Activated CD4-positive, alpha-beta T cell treated with anti-CD3 and anti-CD28 coated beads, Interleukin-2, amount 10 ng/mL, durations not matched to agents 24 days and 14 days (primary cell): ENCODE measurements at regions not wholly inside any gene's neighbourhood (a gene's known extent, or its start where the extent isn't known, plus 50 kb on each side); places are given as distances from the start of the nearest gene placed in this dataset.

Experiments used
- DNase-seq: peaks from one replicate; pipeline ENCODE4 v3.0.0; 2022
- H3K27ac Mint-ChIP-seq: one replicate; pipeline ENCODE4 v1.8.0; 2022; ENCODE audit warnings: mild to moderate bottlenecking, mixed read lengths
- H3K27me3 Mint-ChIP-seq: one replicate; pipeline ENCODE4 v1.8.0; 2022; ENCODE audit warnings: mixed read lengths
- H3K36me3 Mint-ChIP-seq: one replicate; pipeline ENCODE4 v1.8.0; 2022; ENCODE audit warnings: low read depth, mild to moderate bottlenecking, mixed read lengths
- H3K4me1 Mint-ChIP-seq: one replicate; pipeline ENCODE4 v1.8.0; 2021; ENCODE audit warnings: mixed read lengths
- H3K4me3 Mint-ChIP-seq: one replicate; pipeline ENCODE4 v1.8.0; 2022; ENCODE audit warnings: mild to moderate bottlenecking, moderate library complexity, mixed read lengths
- H3K9me3 Mint-ChIP-seq: one replicate; pipeline ENCODE4 v1.8.0; 2021; ENCODE audit warnings: mixed read lengths
- intact Hi-C: fragments of 100-400 bp; cut with micrococcal nuclease; formaldehyde crosslinking; loops from one replicate; pipeline ENCODE4 v1.15.1; 2023

GRCh38 chr22:22400964-22401363, 107.6 kb downstream of the ZNF280B start:
- no peak for DNase-seq
- Mint-ChIP-seq H3K36me3 (no peaks in the 10 kb centered on the region), H3K9me3 (no peaks in the 10 kb centered on the region), H3K27me3 (peaks cover 17% of the 10 kb centered on the region), H3K4me1 (no peaks in the 10 kb centered on the region), H3K4me3 (no peak overlapping the region), H3K27ac (no peak overlapping the region)
- intact Hi-C loops, result no loop called here

- peaks cover 19% of the 10 kb centered on the region for H3K27me3 Mint-ChIP-seq
- H3K27ac Mint-ChIP-seq, result no peak overlapping the region
- H3K4me3 Mint-ChIP-seq, result no peak overlapping the region
- no peaks in the 10 kb centered on the region for H3K4me1 Mint-ChIP-seq
- no peak for DNase-seq
- no peaks in the 10 kb centered on the region for H3K9me3 Mint-ChIP-seq
- intact Hi-C loops, result no loop called here
- no peaks in the 10 kb centered on the region for H3K36me3 Mint-ChIP-seq
Measured at GRCh38 chr22:22401381-22401780, 107.2 kb downstream of the ZNF280B start.

DNA sequence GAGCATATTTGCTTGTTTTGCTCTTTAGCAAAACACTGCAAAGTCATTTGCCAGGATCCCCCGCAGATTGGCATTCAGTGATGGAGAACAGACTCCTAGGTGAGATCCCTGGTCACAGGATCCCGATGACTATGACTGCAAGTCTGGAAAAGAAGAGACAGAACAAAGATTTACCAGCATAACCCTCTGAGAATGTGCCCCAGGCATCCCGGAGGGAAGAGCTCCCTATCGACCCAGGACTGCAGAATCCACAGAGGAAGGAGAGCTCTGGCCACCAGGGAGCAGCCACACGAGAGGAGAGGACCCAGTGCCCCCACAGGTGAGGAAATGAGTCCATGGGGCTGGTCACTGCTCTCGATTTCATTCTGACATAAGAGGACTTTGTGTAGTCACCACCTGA, 105.2 kb downstream of the ZNF280B start:
- no peaks in the 10 kb centered on the region for H3K36me3 Mint-ChIP-seq
- intact Hi-C loops, result no loop called here
- peaks cover 25% of the 10 kb centered on the region for H3K27me3 Mint-ChIP-seq

DNA sequence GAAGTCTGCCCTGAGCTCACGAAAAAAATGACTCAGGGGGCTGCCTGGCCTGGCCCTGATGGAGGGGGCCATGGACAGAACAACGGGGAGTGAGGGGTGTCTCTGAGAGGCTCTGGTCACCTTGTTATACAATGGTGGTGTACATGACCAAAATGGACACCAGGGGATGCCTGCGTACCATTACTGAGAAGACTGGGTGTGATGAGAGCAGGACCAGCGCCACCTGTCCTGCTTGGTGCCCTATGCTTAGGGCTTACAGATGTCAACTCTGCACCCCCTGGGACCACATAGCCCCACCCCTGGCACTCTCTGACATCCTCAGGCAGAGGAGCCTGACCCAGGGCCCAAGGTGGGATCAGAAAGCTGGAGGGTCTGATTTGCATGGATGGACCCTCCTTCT, 104.8 kb downstream of the ZNF280B start:
- H3K27ac Mint-ChIP-seq, result no peak overlapping the region
- intact Hi-C loops, result no loop called here
- no peaks in the 10 kb centered on the region for H3K4me1 Mint-ChIP-seq
- H3K9me3 Mint-ChIP-seq, result no peaks in the 10 kb centered on the region
- no peaks in the 10 kb centered on the region for H3K36me3 Mint-ChIP-seq
- H3K4me3 Mint-ChIP-seq, result no peak overlapping the region
- DNase-seq, result no peak
- H3K27me3 Mint-ChIP-seq, result peaks cover 25% of the 10 kb centered on the region

More for the DNA sequence above, 105.2 kb downstream of the ZNF280B start:
- no peaks in the 10 kb centered on the region for H3K9me3 Mint-ChIP-seq
- no peaks in the 10 kb centered on the region for H3K4me1 Mint-ChIP-seq
- no peak for DNase-seq
- H3K4me3 Mint-ChIP-seq, result no peak overlapping the region
- no peak overlapping the region for H3K27ac Mint-ChIP-seq

GRCh38 chr22:22404598-22405284, 103.8 kb downstream of the ZNF280B start:
- H3K27me3 Mint-ChIP-seq, result peaks cover 25% of the 10 kb centered on the region
- H3K36me3 Mint-ChIP-seq, result no peaks in the 10 kb centered on the region
- no peak overlapping the region for H3K4me3 Mint-ChIP-seq
- intact Hi-C loops, result no loop called here
- DNase-seq, result no peak
- H3K27ac Mint-ChIP-seq, result no peak overlapping the region
- H3K9me3 Mint-ChIP-seq, result no peaks in the 10 kb centered on the region
- no peaks in the 10 kb centered on the region for H3K4me1 Mint-ChIP-seq

GRCh38 chr22:22406445-22407027, 102.0 kb downstream of the ZNF280B start:
- no peak for DNase-seq
- Mint-ChIP-seq H3K4me1 (no peaks in the 10 kb centered on the region), H3K4me3 (no peak overlapping the region), H3K27ac (no peak overlapping the region), H3K27me3 (peaks cover 23% of the 10 kb centered on the region), H3K9me3 (no peaks in the 10 kb centered on the region), H3K36me3 (no peaks in the 10 kb centered on the region)
- intact Hi-C loops, result no loop called here

- intact Hi-C loops, result no loop called here
Measured at GRCh38 chr22:22407061-22407460, 101.5 kb downstream of the ZNF280B start.

GRCh38 chr22:22408269-22408668, 100.3 kb downstream of the ZNF280B start:
- intact Hi-C loops, result no loop called here
- no peak overlapping the region for H3K4me3 Mint-ChIP-seq
- H3K27ac Mint-ChIP-seq, result no peak overlapping the region
- no peaks in the 10 kb centered on the region for H3K36me3 Mint-ChIP-seq
- H3K9me3 Mint-ChIP-seq, result no peaks in the 10 kb centered on the region
- DNase-seq, result no peak
- peaks cover 38% of the 10 kb centered on the region for H3K27me3 Mint-ChIP-seq
- no peaks in the 10 kb centered on the region for H3K4me1 Mint-ChIP-seq

More at GRCh38 chr22:22407061-22407460, 101.5 kb downstream of the ZNF280B start:
- no peaks in the 10 kb centered on the region for H3K9me3 Mint-ChIP-seq
- DNase-seq, result no peak
- H3K36me3 Mint-ChIP-seq, result no peaks in the 10 kb centered on the region
- H3K27me3 Mint-ChIP-seq, result peaks cover 27% of the 10 kb centered on the region
- no peak overlapping the region for H3K4me3 Mint-ChIP-seq
- no peaks in the 10 kb centered on the region for H3K4me1 Mint-ChIP-seq
- H3K27ac Mint-ChIP-seq, result no peak overlapping the region

DNA sequence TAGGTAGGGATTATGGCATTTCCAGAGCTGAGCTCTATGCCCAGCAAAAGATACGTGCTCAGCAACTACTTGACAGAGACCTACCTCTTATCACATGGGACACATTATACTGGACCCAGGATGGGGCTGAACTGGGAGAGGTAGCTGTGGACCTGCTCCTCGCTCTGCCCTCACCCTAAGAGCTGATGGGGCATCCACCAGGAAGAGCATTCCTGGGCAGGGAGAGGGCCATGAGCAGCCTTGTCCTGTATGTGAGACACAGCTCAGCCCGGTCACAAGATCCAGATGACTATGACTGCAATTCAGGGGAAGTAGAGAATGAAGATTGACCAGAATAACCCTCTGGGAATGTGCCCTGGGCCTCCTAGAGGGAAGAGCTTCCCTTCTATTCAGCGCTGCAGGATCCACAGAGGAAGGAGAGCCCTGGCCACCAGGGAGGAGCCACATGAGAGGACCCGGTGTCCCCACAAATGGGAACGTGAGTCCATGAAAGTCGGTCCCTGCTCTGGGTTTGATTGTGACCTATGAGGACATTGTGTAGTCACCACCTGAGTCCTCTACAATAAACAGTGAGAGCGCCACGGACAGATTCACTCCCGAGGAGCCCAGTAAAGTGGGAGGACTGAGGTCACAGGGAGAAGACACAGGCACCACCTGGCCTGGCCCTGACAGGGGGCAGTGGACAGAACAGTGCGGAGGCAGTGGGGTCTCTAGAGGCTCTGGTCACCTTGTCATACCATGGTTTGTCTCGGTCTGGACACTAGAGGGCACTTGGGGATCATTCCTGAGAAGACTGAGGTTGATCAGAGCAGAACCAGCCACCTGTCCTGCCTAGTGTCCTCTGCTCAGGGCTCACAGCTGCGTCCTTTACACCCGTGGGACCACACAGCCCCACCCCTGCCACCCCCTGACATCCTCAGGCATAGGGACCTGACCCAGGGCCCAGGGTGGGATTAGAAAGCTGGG, 99.5 kb downstream of the ZNF280B start:
- Mint-ChIP-seq H3K4me3 (no peak overlapping the region), H3K36me3 (no peaks in the 10 kb centered on the region), H3K4me1 (no peaks in the 10 kb centered on the region), H3K9me3 (no peaks in the 10 kb centered on the region), H3K27me3 (peaks cover 45% of the 10 kb centered on the region), H3K27ac (no peak overlapping the region)
- peak; percentile 61 for DNase-seq
- intact Hi-C loops, result no loop called here

DNA sequence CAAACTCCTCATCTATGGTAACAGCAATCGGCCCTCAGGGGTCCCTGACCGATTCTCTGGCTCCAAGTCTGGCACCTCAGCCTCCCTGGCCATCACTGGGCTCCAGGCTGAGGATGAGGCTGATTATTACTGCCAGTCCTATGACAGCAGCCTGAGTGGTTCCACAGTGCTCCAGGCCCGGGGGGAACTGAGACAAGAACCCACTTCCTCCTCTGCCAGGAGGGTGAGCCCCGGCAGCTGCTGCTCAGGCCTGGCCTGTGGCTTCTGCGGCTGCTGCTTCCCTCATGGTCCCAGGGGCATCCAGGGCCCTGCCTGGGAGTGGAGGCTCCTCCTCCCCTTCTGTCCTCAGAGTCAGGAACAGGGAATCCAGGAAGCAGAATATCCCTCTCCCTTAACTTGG, 98.4 kb downstream of the ZNF280B start:
- peaks cover 54% of the 10 kb centered on the region for H3K27me3 Mint-ChIP-seq
- no peak overlapping the region for H3K4me3 Mint-ChIP-seq
- intact Hi-C loops, result no loop called here
- no peaks in the 10 kb centered on the region for H3K9me3 Mint-ChIP-seq
- H3K36me3 Mint-ChIP-seq, result no peaks in the 10 kb centered on the region
- no peaks in the 10 kb centered on the region for H3K4me1 Mint-ChIP-seq
- no peak for DNase-seq
- no peak overlapping the region for H3K27ac Mint-ChIP-seq

DNA sequence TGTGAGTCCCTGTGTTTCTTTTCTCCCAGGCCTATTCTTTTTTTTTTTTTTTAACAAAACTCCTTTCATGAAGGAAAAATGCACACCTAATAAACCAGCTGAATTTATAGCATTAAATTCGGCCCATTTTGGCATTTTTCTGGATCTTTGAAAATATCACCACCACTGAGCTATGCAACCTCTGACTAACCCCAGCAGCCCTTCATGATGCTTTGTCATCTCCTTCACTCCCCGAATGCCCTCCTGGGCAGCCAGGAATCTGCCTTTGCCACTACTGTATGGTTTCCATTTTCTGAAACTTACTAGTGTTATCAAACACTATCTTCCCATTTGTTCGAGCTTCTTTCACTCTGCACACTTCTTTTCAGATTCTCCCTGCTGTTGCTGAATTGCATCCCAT, 97.9 kb downstream of the ZNF280B start:
- Mint-ChIP-seq H3K4me1 (no peaks in the 10 kb centered on the region), H3K4me3 (no peak overlapping the region), H3K27ac (no peak overlapping the region), H3K36me3 (no peaks in the 10 kb centered on the region), H3K27me3 (peaks cover 56% of the 10 kb centered on the region), H3K9me3 (no peaks in the 10 kb centered on the region)
- DNase-seq, result no peak
- intact Hi-C loops, result no loop called here

- no peaks in the 10 kb centered on the region for H3K9me3 Mint-ChIP-seq
- intact Hi-C loops, result no loop called here
- H3K27me3 Mint-ChIP-seq, result peaks cover 60% of the 10 kb centered on the region
- DNase-seq, result no peak
- H3K4me1 Mint-ChIP-seq, result no peaks in the 10 kb centered on the region
- H3K36me3 Mint-ChIP-seq, result no peaks in the 10 kb centered on the region
- H3K4me3 Mint-ChIP-seq, result no peak overlapping the region
- no peak overlapping the region for H3K27ac Mint-ChIP-seq
Measured at GRCh38 chr22:22414266-22414665, 94.3 kb downstream of the ZNF280B start.

GRCh38 chr22:22417495-22418162, 90.9 kb downstream of the ZNF280B start:
- H3K4me3 Mint-ChIP-seq, result no peak overlapping the region
- intact Hi-C loops, result no loop called here
- no peaks in the 10 kb centered on the region for H3K9me3 Mint-ChIP-seq
- H3K27ac Mint-ChIP-seq, result no peak overlapping the region
- no peaks in the 10 kb centered on the region for H3K36me3 Mint-ChIP-seq
- no peaks in the 10 kb centered on the region for H3K4me1 Mint-ChIP-seq
- peak; percentile 33 for DNase-seq
- H3K27me3 Mint-ChIP-seq, result peaks cover 56% of the 10 kb centered on the region

DNA sequence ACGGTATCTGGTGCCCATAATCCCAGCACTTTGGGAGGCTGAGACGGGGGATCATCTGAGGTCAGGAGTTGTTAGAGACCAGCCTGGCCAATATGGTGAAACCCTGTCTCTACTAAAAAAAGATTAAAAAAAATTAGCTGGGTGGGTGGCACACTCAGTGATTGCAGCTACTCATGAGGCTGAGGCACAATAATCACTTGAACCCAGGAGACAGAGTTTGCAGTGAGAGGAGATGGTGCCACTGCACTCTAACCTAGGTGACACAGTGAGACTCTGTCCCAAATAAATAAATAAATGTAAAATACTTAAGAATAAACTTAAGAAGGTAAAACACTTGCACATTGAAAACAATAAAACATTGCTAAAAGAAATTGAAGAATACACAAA, 90.4 kb downstream of the ZNF280B start:
- H3K9me3 Mint-ChIP-seq, result no peaks in the 10 kb centered on the region
- H3K27me3 Mint-ChIP-seq, result peaks cover 53% of the 10 kb centered on the region
- H3K4me3 Mint-ChIP-seq, result no peak overlapping the region
- H3K4me1 Mint-ChIP-seq, result no peaks in the 10 kb centered on the region
- DNase-seq, result no peak
- no peaks in the 10 kb centered on the region for H3K36me3 Mint-ChIP-seq
- intact Hi-C loops, result no loop called here
- no peak overlapping the region for H3K27ac Mint-ChIP-seq
